Stimulated activated CD8-positive, alpha-beta memory T cell treated with anti-CD3 and anti-CD28 coated beads, Interleukin-12 subunit alpha, Interleukin-12 subunit beta, amount 100 ng/mL, for 24 hours (primary cell): ENCODE measurements at regions not wholly inside any gene's neighbourhood (a gene's known extent, or its start where the extent isn't known, plus 50 kb on each side); places are given as distances from the start of the nearest gene placed in this dataset.

Experiments used
- DNase-seq: peaks from one replicate; pipeline ENCODE4 v3.0.0-alpha.2; 2020; ENCODE audit errors: extremely low read depth

- DNase-seq: no peak
Measured at GRCh38 chr18:73316513-73316912, 448.7 kb upstream of the NETO1 start.

GRCh38 chr18:73315381-73315780, 447.6 kb upstream of the NETO1 start:
- DNase-seq: no peak

GRCh38 chr18:73313476-73313875, 445.7 kb upstream of the NETO1 start:
- no peak for DNase-seq

- no peak for DNase-seq
Measured at GRCh38 chr18:73296686-73297085, 428.9 kb upstream of the NETO1 start.

- DNase-seq: no peak
Measured at GRCh38 chr18:73292156-73292555, 424.4 kb upstream of the NETO1 start.

GRCh38 chr18:73288813-73289212, 421.0 kb upstream of the NETO1 start:
- no peak for DNase-seq

GRCh38 chr18:73286584-73286983, 418.8 kb upstream of the NETO1 start:
- no peak for DNase-seq

GRCh38 chr18:73283788-73284187, 416.0 kb upstream of the NETO1 start:
- no peak for DNase-seq

- no peak for DNase-seq
Measured at GRCh38 chr18:73283032-73283431, 415.2 kb upstream of the NETO1 start.

GRCh38 chr18:73279498-73279897, 411.7 kb upstream of the NETO1 start:
- no peak for DNase-seq

GRCh38 chr18:73274812-73275621, 407.2 kb upstream of the NETO1 start:
- no peak for DNase-seq

GRCh38 chr18:73270920-73271634, 403.3 kb upstream of the NETO1 start:
- no peak for DNase-seq

GRCh38 chr18:73264562-73264921, 396.8 kb upstream of the NETO1 start:
- no peak for DNase-seq

GRCh38 chr18:73261923-73262322, 394.1 kb upstream of the NETO1 start:
- DNase-seq: no peak

GRCh38 chr18:73261243-73261642, 393.5 kb upstream of the NETO1 start:
- no peak for DNase-seq

- no peak for DNase-seq
Measured at GRCh38 chr18:73258375-73259087, 390.7 kb upstream of the NETO1 start.

GRCh38 chr18:73254564-73254963, 386.8 kb upstream of the NETO1 start:
- no peak for DNase-seq

GRCh38 chr18:73249030-73249429, 381.2 kb upstream of the NETO1 start:
- no peak for DNase-seq

GRCh38 chr18:73246763-73247162, 379.0 kb upstream of the NETO1 start:
- DNase-seq: no peak

- no peak for DNase-seq
Measured at GRCh38 chr18:73245345-73245744, 377.6 kb upstream of the NETO1 start.

GRCh38 chr18:73244401-73244800, 376.6 kb upstream of the NETO1 start:
- DNase-seq: no peak

- DNase-seq: no peak
Measured at GRCh38 chr18:73240899-73241298, 373.1 kb upstream of the NETO1 start.

GRCh38 chr18:73235921-73236320, 368.1 kb upstream of the NETO1 start:
- no peak for DNase-seq
